ENCODE measurements at regions not wholly inside any gene's neighbourhood (a gene's known extent, or its start where the extent isn't known, plus 50 kb on each side); places are given as distances from the start of the nearest gene placed in this dataset.

GRCh38 chr2:193590831-193591230, 1396.1 kb upstream of the TMEFF2 start:
- no peaks in the 10 kb centered on the region for H3K27me3 ChIP-seq (replicated peaks in 1 of 7)
- WGBS, 5 donors: 83 to 92% (median 85%) methylated on average over 6 of the region's 6 CpGs
- H3K27ac ChIP-seq: no peak overlapping the region
- no peaks in the 10 kb centered on the region for H3K4me1 ChIP-seq
- no peak for DNase-seq
- peaks cover 0 to 29% (median 15%) of the 10 kb centered on the region in 8 donors for H3K9me3 ChIP-seq
- intact Hi-C loops (cut with DNase I; ENCODE audit: low total_unique reads): no loop called here
- H3K4me3 ChIP-seq: no peak overlapping the region
- no peak for TF ChIP-seq POLR2AphosphoS5 (IDR thresholded peaks at IDR 0.05)
- no peak for TF ChIP-seq CTCF (IDR thresholded peaks at IDR 0.05 in 8 of 11, conservative IDR thresholded peaks at IDR 0.05 in 3 of 11)
- TF ChIP-seq POLR2A (IDR thresholded peaks at IDR 0.05): no peak
- no peaks in the 10 kb centered on the region for H3K36me3 ChIP-seq

GRCh38 chr2:193584522-193584938, 1389.8 kb upstream of the TMEFF2 start:
- Histone ChIP-seq H3K4me3 (no peak overlapping the region), H3K27ac (no peak overlapping the region), H3K27me3 (replicated peaks in 1 of 7) (no peaks in the 10 kb centered on the region), H3K36me3 (no peaks in the 10 kb centered on the region), H3K4me1 (no peaks in the 10 kb centered on the region), H3K9me3 (no peaks in the 10 kb centered on the region)
- peak in 4 of 11 experiments; percentile 12 to 30 (median 16) for TF ChIP-seq CTCF (IDR thresholded peaks at IDR 0.05 in 8 of 11, conservative IDR thresholded peaks at IDR 0.05 in 3 of 11)
- no peak for TF ChIP-seq POLR2A (IDR thresholded peaks at IDR 0.05)
- intact Hi-C loops (cut with DNase I; ENCODE audit: low total_unique reads): no loop called here
- WGBS, 5 donors: 67 to 90% (median 78%) methylated on average over 1 of the region's 1 CpG
- peak; percentile 45 for DNase-seq

- DNase-seq: peak; percentile 31
- no peaks in the 10 kb centered on the region for H3K4me1 ChIP-seq
- no peak overlapping the region for H3K4me3 ChIP-seq
- TF ChIP-seq POLR2AphosphoS5 (IDR thresholded peaks at IDR 0.05) (no peak), CTCF (IDR thresholded peaks at IDR 0.05 in 8 of 11, conservative IDR thresholded peaks at IDR 0.05 in 3 of 11) (no peak), POLR2A (IDR thresholded peaks at IDR 0.05) (no peak)
- H3K36me3 ChIP-seq: no peaks in the 10 kb centered on the region
- peaks cover 0 to under 1% (median 0%) of the 10 kb centered on the region in 8 donors for H3K9me3 ChIP-seq
- H3K27ac ChIP-seq: no peak overlapping the region
- 72 to 85% (median 74%) methylated on average over 9 of the region's 9 CpGs for WGBS, 5 donors
- H3K27me3 ChIP-seq (replicated peaks in 1 of 7): no peaks in the 10 kb centered on the region
- intact Hi-C loops (cut with DNase I; ENCODE audit: low total_unique reads): no loop called here
Observed at GRCh38 chr2:193583638-193584400, 1389.1 kb upstream of the TMEFF2 start.

GRCh38 chr2:193581807-193582206, 1387.1 kb upstream of the TMEFF2 start:
- Histone ChIP-seq H3K27ac (no peak overlapping the region), H3K36me3 (no peaks in the 10 kb centered on the region), H3K9me3 (peaks cover 0 to 6% (median 0%) of the 10 kb centered on the region in 8 donors), H3K27me3 (replicated peaks in 1 of 7) (no peaks in the 10 kb centered on the region), H3K4me3 (no peak overlapping the region), H3K4me1 (no peaks in the 10 kb centered on the region)
- intact Hi-C loops (cut with DNase I; ENCODE audit: low total_unique reads): no loop called here
- WGBS, 5 donors: 88 to 100% (median 90%) methylated on average over 1 of the region's 1 CpG
- TF ChIP-seq POLR2A (IDR thresholded peaks at IDR 0.05) (no peak), POLR2AphosphoS5 (IDR thresholded peaks at IDR 0.05) (no peak), CTCF (IDR thresholded peaks at IDR 0.05 in 8 of 11, conservative IDR thresholded peaks at IDR 0.05 in 3 of 11) (no peak)
- no peak for DNase-seq

Measured in spleen (tissue), 11 donors.